ENCODE measurements at regions not wholly inside any gene's neighbourhood (a gene's known extent, or its start where the extent isn't known, plus 50 kb on each side); places are given as distances from the start of the nearest gene placed in this dataset.
"Not testable (repeated sequence)": the region's sequence is repeated elsewhere in the genome, so short reads cannot be mapped to it uniquely, and the experiment has no call there.

DNA sequence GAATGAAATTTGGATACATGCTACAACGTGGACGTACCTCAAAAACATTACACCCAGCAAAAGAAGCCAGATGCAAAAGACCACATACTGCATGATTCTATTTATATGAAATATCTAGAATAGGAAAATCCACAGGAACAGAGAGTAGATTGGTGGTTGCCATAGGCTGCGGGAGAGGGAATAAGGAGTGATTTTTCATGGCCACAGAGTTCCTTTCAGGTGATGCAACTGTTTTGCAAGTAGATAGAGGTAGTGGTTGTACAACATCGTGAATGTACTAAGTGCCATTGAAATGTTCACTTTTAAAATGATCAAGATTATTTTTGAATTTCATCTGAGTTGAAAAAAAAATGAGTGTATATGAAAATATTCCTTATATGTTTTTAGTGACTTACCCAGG lies 115.3 kb upstream of the RUNX1 start:
- no peak for DNase-seq (ENCODE audit: low read depth)
- no peak for TF ChIP-seq MYC (IDR thresholded peaks at IDR 0.05; ENCODE audit: low read depth, low read length)
- TF ChIP-seq POLR2A (IDR thresholded peaks at IDR 0.05; ENCODE audit: extremely low read depth, insufficient read length) = no peak
- TF ChIP-seq, protein P1, sequence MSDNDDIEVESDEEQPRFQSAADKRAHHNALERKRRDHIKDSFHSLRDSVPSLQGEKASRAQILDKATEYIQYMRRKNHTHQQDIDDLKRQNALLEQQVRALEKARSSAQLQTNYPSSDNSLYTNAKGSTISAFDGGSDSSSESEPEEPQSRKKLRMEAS (IDR thresholded peaks at IDR 0.05; ENCODE audit: low read depth, low read length) = no peak
- TF ChIP-seq, protein P2, sequence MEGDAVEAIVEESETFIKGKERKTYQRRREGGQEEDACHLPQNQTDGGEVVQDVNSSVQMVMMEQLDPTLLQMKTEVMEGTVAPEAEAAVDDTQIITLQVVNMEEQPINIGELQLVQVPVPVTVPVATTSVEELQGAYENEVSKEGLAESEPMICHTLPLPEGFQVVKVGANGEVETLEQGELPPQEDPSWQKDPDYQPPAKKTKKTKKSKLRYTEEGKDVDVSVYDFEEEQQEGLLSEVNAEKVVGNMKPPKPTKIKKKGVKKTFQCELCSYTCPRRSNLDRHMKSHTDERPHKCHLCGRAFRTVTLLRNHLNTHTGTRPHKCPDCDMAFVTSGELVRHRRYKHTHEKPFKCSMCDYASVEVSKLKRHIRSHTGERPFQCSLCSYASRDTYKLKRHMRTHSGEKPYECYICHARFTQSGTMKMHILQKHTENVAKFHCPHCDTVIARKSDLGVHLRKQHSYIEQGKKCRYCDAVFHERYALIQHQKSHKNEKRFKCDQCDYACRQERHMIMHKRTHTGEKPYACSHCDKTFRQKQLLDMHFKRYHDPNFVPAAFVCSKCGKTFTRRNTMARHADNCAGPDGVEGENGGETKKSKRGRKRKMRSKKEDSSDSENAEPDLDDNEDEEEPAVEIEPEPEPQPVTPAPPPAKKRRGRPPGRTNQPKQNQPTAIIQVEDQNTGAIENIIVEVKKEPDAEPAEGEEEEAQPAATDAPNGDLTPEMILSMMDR (IDR thresholded peaks at IDR 0.05; ENCODE audit: low read depth, low read length) = no peak
- H3K4me3 ChIP-seq (ENCODE audit: low read depth, low read length) = no peak overlapping the region

DNA sequence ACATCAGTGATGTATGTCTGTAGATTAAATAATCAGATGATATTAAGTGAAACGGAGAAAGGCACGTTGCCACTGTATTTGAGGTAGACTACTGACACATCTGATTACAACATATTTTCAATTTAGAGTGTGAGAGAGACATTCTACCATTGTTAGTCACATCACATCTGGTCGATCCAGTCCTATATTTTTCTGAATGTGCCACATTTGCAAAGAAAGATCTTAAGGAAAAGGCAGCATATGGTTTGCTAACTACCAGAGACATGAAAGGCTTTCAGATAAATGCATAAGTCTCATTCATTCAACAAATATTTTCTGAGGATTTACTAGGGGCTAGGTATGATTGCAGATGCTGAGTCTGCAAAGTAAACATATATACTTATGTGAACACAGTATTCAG lies 114.3 kb upstream of the RUNX1 start:
- DNase-seq (ENCODE audit: low read depth) = no peak
- H3K4me3 ChIP-seq (ENCODE audit: low read depth, low read length) = no peak overlapping the region
- TF ChIP-seq, protein P1 (IDR thresholded peaks at IDR 0.05; ENCODE audit: low read depth, low read length) = no peak
- no peak for TF ChIP-seq POLR2A (IDR thresholded peaks at IDR 0.05; ENCODE audit: extremely low read depth, insufficient read length)
- TF ChIP-seq, protein P2 (IDR thresholded peaks at IDR 0.05; ENCODE audit: low read depth, low read length) = no peak
- TF ChIP-seq MYC (IDR thresholded peaks at IDR 0.05; ENCODE audit: low read depth, low read length) = no peak

DNA sequence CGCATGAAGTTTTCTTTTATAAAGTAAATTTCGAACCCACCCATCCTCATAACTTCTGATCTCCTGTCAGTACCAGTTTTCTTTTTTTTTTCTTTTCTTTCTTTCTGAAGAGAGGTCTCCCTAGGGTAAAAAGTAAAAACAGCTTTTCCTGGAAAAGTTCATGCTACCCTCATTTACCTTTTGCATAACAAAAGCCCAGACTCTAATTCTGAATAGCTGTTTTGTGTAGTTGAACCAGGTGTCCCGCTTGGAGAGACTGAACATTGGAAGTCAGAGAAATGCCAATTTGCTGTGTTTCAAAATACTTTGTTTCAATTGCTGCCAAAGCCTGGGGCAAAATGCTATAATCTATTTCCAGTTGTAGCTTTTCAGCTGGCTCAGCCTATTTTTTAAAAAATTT lies 113.7 kb upstream of the RUNX1 start:
- no peak for DNase-seq (ENCODE audit: low read depth)
- no peak for TF ChIP-seq POLR2A (IDR thresholded peaks at IDR 0.05; ENCODE audit: extremely low read depth, insufficient read length)
- TF ChIP-seq MYC (IDR thresholded peaks at IDR 0.05; ENCODE audit: low read depth, low read length) = no peak
- TF ChIP-seq, protein P1 (IDR thresholded peaks at IDR 0.05; ENCODE audit: low read depth, low read length) = no peak
- TF ChIP-seq, protein P2 (IDR thresholded peaks at IDR 0.05; ENCODE audit: low read depth, low read length) = no peak
- no peak overlapping the region for H3K4me3 ChIP-seq (ENCODE audit: low read depth, low read length)

DNA sequence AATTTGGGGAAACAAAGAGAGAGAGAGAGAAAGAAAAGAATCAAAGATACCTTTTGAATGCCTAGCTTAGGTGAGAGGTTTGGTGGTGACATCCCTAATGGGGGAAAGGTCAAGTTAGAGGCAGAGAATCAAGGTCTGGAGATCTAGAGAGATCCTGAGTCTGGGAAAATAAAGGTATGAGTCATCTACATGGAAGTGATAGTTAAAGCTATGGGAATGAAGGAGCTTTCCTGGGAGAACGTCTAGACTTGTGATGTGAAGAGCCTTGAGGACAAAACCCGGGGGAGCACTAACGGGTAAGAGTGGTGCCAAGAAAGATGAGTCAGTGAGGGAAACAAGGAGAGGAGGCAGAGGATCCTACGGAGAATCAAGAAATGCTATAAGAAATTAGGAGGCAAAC lies 110.8 kb upstream of the RUNX1 start:
- no peak overlapping the region for H3K4me3 ChIP-seq (ENCODE audit: low read depth, low read length)
- TF ChIP-seq, protein P2 (IDR thresholded peaks at IDR 0.05; ENCODE audit: low read depth, low read length) = no peak
- no peak for TF ChIP-seq POLR2A (IDR thresholded peaks at IDR 0.05; ENCODE audit: extremely low read depth, insufficient read length)
- TF ChIP-seq, protein P1 (IDR thresholded peaks at IDR 0.05; ENCODE audit: low read depth, low read length) = no peak
- TF ChIP-seq MYC (IDR thresholded peaks at IDR 0.05; ENCODE audit: low read depth, low read length) = no peak
- no peak for DNase-seq (ENCODE audit: low read depth)

DNA sequence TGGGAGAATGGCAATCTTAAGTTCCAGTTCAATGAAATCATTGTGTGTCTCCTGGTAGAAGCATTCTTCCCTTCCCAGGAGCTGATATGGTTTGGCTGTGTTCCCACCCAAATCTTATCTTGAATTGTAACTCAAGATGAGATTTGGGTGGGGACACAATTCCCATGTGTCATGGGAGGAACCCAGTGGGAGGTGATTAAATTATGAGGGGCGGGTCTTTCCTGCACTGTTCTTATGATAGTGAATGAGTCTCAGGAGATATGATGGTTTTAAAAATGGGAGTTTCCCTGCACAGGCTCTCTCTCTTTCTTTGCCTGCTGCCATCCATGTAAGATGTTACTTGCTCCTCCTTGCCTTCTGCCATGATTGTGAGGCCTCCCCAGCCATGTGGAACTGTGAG lies 108.3 kb upstream of the RUNX1 start:
- DNase-seq (ENCODE audit: low read depth); H3K4me3 ChIP-seq (ENCODE audit: low read depth, low read length): not testable (repeated sequence)

DNA sequence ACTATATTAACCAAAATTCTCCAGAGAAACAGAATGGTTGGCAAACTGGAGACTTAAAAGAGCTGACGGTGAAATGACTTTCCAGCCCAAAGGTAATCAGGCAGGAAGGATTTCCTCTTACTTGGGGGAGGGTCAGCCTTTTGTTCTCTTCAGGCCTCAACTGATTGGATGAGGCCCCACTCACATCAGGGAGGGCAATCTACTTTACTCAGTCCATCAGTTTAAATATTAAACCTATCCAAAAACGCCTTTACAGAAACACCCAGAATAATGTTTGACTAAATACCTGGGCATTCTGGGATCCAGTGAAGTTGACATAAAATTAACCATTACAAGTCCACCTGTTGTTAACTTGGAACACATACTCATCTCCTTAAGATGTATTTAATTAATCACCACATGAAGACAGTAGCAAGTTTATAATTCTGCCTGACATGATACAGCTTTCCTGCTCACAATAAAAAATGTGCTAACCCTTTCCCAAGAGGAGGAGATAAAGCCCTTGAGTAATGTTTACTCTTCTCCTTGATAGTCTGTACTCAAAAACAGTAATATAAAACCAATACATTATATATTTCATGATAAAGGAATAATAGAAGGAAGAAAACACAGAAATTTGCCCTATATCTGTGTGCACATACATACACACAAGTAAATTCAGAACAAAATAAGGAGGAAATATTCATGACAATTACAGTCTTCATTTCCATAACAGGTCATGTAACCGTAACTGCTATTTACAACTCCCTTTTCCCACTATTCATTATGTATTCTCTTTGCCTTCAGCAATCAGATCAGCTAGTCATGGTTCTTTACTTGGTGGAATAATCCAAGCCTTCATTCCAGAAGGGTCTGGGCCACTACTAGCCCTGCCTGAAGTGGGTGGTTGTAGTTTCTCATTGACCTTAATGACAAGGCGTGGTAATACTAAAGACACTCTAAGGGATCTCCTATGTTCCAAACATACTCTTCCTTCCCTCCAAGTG lies 107.5 kb upstream of the RUNX1 start:
- no peak for DNase-seq (ENCODE audit: low read depth)
- no peak overlapping the region for H3K4me3 ChIP-seq (ENCODE audit: low read depth, low read length)
- TF ChIP-seq MYC (IDR thresholded peaks at IDR 0.05; ENCODE audit: low read depth, low read length) = no peak
- TF ChIP-seq, protein P2 (IDR thresholded peaks at IDR 0.05; ENCODE audit: low read depth, low read length) = no peak
- TF ChIP-seq, protein P1 (IDR thresholded peaks at IDR 0.05; ENCODE audit: low read depth, low read length) = no peak
- TF ChIP-seq POLR2A (IDR thresholded peaks at IDR 0.05; ENCODE audit: extremely low read depth, insufficient read length) = no peak
